GM18502 (cell line): ENCODE measurements at regions not wholly inside any gene's neighbourhood (a gene's known extent, or its start where the extent isn't known, plus 50 kb on each side); places are given as distances from the start of the nearest gene placed in this dataset.
"Not testable (repeated sequence)": the region's sequence is repeated elsewhere in the genome, so short reads cannot be mapped to it uniquely, and the experiment has no call there.

Source experiments
- ATAC-seq: cut with Tn5 transposase; IDR thresholded peaks from one replicate; pipeline ENCODE4 v1.9.1; 2021; ENCODE audit warnings: mild to moderate bottlenecking; ENCODE audit not compliant: unreplicated experiment, poor library complexity

DNA sequence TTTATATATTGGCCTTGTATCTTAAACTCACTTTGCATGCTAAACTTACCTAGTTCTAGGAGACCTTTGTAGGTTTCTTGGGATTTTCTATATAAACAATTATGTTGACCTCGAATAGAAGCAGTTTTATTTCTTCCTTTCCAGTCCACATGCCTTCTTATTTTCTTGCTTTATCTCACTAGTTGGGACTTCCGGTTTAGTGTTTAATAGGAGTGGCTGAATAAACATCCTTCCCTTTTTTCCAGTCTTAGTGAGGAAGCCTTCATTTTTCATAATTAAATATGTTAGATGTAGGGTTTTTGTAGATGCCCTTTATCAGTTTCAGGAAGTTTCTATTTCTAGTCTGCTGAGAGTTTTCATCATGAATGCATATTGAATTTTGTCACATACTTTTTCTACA is 347.3 kb upstream of the HNRNPA3 start:
- no peak for ATAC-seq

DNA sequence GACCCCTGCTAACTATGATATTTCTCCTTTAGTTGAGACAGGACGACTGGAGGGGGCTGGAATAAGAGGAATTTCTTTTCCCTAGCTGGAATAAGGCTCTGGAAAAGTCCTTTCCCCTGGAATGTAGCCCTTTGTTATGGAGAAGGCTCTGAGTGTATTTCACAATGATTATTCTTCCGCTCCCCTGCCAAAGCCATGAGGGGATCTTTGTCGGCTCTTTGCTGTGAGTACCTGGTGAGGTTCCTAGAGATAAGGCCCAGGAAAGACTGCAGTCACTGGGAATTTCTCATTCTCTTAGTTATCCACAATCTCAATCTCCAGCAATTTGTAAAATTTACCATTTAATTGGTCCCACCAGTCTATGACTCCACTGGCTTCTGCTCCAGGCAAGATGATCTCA is 340.2 kb upstream of the HNRNPA3 start:
- ATAC-seq: no peak

DNA sequence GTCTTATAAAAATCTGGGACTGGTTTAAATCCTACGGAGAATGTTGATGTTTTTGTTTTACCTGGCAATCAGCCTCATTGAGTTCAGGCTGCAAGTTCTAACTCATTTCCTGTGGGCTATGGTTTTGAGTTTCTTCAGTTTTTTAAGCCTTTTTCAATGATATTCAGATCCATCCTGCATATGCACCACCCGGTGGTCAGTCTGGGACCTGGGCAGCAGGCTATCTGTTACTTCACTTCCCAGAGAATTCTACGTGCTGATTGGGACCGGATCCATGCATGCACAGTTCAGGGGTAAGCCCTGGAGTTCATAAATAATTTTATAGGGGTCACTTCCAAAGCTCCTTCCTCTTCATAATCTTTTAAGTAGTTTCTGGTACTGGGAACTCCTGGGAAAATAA is 339.2 kb upstream of the HNRNPA3 start:
- no peak for ATAC-seq

DNA sequence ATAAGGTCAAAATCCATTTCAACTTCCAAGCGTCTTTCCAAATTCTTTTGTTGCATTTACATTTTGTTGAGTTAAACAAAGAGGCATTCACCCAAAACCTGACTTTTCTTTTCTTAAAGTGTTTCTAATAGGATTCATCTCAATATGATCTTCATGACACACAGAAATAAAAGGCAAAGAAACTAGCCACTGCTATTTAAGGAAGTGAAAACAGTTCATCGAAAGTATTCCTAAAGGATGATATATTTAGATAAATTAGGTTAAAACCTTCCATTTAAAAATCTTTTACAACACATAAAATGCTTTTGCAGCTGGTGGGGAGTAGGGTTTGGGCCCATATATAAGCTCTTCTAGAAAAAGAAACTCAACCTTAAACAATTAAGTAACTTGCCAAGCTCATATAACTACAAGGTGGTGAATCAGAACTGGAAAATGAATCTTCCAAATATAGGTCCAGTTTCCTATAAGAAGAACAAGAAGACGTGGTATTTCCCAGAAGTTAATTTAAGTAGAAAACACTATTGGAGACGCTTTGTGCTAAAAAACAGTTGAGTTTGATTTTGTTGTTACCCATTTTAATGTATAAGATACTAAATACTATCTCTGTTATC is 336.0 kb upstream of the HNRNPA3 start:
- no peak for ATAC-seq

DNA sequence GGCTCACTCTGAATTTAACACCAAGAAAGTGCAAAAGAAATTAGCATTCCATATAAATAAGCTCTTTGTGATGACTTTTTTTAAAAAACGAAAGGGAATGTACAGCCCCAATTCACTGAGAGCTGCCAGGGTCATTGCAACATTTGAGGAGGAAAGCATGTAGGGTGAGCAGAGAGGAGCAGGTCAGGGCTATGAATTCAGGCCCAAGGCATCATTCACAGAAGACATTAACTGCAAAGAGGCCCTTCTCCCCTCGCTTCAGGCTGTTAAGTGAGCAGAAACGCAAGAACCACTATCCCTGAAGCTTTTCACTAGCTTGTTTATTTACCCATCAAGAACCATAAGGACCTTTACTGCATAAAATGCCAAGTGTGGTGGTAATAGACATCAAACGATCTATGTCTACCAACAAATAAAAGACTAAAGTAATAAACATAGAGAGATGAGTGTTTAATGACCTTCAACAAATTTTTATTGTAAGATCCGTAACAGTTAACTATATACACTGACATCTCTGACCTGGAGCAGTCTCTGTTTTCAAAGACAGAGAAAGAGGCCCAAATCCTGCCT is 333.1 kb upstream of the HNRNPA3 start:
- no peak for ATAC-seq

DNA sequence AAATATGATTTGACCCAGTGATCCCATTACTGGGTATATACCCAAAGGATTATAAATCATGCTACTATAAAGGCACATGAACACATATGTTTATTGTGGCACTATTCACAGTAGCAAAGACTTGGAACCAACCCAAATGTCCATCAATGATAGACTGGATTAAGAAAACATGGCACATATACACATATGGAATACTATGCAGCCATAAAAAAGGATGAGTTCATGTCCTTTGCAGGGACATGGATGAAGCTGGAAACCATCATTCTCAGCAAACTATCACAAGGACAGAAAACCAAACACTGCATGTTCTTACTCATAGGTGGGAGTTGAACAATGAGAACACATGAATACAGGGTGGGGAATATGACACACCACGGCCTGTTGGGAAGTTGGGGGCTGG is 330.5 kb upstream of the HNRNPA3 start:
- not testable (repeated sequence) for ATAC-seq

DNA sequence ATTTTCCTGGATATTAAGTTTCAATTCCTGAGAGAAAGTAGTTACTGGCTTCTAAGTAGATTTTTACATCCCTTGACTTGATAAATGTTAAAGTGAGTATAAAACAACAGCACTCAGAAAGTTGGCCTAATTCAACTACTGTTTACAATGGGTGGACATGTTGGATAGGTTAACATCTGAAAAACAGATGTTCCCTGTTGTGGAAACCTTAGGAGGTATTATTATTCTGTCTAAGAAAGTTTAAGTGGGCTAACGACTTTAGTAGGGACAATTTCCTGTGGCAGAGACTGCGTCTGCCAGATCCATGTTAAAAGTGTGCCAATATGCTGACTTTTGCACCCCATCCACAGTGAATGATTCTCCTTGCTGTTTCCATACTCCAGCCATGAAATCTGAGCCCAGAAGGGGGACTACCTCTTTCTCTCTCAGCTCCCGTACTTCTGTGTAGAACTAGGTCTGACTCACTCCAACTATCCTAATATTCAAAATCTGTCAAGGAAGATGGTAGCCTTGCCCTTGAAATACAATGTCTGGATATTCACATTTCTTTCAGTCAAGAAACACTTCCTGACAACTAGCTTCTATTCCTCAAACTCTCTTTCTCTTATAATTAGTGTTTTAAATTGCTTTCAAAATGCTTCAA is 327.5 kb upstream of the HNRNPA3 start:
- no peak for ATAC-seq

DNA sequence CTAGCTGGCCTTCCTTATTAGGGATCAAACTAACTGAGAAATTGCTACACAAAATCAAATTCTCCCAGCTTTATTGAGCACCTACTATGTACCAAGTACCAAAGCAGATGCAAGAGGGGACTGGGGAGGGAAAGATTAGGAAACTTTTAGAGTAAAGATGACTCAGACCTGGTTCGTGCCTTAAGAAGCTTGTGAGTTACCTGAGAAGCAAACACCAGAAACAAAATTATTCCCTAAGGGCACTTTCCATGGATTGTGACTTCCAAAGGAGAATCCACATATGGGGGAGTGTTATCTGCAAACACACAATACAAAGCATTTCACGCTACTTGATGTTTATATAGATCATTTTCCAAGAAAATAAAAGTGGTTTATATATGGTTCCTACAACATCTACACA is 326.9 kb upstream of the HNRNPA3 start:
- no peak for ATAC-seq

DNA sequence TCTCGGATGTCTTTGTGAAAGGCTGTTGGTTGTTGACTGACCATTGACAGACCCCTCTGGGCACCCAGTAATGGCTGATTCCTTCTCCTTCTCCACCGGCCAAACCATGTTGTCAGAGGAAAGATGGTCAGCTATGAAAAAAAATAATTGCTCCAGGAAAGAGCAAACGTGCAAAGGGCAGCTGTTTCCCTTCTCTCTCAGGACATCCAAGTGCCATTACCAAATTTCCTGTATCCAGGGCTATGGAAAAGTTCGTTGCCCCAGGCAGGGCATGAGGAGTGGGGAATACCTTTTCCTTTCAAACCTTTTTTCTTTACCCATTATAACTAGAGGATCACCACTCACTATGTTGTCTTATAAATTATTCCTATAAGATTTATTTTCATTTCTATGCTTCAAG is 321.5 kb upstream of the HNRNPA3 start:
- no peak for ATAC-seq

DNA sequence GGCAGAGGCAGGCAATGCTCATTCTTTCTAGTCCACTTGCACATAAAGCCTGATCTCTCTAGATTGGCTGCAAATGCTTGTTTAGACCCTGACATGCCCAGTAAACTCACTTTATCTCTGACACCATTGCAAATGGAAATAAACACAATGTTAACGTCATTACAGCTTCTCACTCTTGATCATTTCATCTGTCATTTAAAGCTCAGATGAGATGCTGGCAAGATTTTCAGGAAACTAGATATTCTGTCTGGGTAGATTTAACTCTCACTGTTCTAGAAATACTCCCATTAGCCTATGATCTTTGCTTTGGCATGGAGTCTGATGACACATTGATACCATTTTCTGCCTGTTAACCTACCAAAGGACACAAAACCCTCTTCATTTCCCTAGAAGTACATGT is 320.7 kb upstream of the HNRNPA3 start:
- ATAC-seq: no peak

DNA sequence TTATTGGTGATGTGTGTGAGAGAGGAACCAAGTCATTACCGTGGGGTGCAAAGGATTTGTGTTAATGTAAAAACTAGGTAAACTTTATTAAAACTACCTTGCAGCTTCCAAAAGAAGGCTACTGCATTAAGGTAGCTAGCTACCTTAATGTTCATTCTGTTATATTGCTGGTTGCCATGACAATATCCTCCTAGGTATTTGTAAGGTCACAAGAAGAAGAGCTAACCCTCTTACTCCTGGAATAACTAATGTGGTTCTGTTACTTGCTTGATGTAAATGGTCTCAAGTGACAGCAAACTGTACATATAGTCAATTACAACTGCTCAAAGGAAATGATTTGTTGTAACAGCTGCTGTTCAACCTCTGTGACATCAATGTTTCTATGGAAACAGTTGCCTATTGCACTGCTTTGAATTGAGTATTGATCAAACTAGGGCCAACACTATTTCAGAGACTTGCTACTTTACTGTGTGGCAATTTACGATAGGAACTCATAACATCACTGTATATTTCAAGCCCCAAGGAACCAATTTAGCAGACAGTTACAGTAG is 319.8 kb upstream of the HNRNPA3 start:
- ATAC-seq: no peak

DNA sequence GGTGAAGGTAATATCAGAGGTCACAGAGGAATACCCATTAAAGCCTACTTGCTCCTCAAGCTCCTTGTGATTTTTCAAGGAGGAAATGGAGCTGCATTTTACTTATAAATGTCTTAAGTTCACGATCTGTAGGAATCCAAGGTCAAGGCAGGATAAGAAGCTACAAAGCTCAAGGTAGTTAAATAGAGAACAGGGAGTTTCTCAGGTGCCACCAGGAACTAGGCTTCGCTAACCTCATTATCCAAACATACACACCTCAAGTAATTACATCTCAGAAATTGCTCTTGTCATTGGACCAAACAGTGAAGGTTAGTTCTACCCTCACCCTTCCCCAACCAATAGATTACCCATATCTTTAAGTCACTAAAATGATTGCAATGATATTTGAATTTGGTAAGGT is 317.4 kb upstream of the HNRNPA3 start:
- no peak for ATAC-seq

DNA sequence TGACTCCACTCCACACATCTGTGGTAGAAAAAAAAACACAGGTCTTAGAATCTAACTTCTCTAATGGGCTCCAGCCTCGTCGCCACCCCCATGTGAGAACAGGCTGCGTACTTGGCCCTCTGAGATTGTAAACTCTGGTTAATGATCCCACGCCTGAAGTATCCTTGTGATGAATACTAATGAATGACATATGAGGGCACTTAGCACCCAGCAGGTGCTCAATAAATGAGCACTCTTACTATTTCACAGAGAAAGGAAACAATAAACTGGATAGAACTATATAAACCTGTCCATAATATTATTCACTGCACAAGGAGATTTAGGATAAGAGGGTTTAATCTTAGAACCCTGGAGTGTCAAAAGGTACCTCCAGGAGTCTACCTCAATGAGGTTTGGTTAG is 310.1 kb upstream of the HNRNPA3 start:
- ATAC-seq: no peak

DNA sequence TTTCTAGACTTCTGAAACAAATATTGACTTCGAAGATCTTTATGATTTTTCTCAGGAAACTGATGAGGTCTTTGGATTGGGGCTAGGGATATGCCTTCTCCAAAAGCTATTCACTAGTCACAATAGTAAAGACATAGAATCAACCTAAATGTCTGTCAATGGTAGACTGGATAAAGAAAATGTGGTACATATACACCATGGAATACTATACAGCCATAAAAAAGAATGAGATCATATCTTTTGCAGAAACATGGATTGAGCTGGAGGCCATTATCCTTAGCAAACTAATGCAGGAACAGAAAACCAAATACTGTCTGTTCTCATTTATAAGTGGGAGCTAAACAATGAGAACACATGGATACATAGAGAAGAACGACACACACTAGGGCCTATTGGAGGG is 308.5 kb upstream of the HNRNPA3 start:
- not testable (repeated sequence) for ATAC-seq

DNA sequence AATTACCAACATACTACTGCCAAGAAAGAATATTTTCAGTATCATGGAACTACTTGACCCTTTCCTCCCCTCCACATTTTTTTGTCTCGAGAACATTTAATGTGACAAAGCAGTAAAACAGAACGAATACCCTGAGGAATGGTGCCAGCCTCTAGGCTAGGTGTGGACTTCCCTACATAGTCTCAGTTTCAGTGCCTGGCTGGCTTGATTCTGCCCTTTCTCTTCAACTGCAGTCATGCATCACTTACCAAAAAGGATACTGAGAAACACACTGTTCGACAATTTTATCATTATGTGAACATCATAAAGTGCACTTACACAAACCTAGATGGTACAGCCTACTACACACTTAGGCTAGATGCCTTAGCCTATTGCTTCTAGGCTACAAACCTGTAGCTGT is 305.3 kb upstream of the HNRNPA3 start:
- ATAC-seq: no peak

DNA sequence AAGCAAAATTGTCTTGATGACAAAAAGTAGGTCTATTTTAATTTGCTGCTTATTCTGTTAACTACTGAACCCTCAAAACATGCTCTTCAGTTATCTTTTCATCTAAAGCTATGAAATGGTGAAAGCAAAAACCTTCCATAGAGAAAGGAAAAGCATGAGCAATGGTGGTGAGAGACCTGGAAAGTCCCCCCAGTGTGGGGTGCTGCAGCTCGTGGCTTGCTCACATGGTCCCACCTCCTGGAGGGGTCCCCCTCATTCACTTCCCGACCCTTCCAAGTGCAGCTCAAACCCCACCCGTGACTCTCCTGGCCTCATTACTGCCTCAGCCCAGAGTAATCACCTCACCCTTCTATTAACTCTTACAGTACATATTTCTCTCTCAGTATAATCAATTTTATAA is 301.8 kb upstream of the HNRNPA3 start:
- no peak for ATAC-seq

DNA sequence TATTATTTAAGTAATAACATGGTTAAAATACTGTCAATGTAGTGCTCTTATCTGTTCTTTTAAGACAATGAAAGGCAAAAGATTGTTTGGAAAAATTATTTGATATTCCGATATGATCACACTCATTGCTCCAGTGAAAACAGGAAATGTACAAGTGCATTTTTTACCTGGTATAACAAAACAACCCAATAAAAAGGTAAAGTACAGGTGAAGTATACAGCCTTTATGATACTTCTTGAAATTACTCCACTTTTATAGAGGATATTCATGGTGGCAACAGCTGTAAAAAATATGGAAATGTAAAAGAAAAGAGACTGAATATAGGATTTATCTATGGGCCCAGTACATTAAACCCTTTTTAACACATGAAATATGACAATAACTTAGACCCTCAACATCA is 298.6 kb upstream of the HNRNPA3 start:
- no peak for ATAC-seq

DNA sequence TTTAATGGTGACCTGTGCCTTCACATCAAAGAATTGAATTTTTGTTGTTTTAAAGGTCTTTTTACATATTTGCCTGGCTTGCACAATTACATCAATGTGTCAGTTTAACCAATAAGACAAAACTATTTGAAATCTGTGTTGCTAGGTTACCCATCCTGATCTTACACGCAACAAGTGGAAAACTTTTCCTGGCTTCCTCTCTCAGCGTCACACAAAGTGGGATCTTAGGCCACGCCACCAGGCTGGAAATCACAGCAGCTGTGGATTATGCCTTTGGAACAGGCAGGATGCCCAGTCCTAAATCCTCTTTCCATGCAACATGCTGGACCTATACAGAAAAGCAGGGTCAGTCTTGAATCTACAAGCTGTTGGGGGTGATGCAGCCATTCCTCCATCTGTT is 298.2 kb upstream of the HNRNPA3 start:
- ATAC-seq: no peak

DNA sequence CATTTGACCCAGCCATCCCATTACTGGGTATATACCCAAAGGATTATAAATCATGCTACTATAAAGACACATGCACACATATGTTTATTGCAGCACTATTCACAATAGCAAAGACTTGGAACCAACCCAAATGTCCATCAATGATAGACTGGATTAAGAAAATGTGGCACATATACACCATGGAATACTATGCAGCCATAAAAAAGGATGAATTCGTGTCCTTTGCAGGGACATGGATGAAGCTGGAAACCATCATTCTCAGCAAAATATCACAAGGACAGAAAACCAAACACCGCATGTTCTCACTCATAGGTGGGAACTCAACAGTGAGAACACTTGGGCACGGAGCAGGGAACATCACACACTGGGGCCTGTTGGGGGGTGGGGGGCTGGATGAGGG is 290.0 kb upstream of the HNRNPA3 start:
- not testable (repeated sequence) for ATAC-seq

DNA sequence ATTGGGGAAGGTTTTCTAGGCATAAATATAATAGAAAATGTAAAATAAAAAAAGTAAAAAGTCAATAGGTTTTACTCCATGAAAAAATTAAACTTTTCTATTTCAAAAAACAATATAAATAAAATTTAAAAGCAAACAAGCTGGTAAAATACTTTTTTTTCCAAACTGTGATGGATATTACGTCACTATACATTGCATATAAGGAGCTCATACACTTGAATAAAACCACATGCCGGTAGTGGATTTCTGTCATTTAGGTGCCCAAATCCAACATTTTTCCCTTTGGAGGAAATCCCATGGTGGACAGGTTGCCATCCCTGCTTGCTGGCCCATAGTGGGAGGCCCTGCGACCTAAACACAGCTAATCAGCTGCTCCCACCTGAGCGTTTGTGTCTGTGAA is 289.4 kb upstream of the HNRNPA3 start:
- ATAC-seq: no peak

DNA sequence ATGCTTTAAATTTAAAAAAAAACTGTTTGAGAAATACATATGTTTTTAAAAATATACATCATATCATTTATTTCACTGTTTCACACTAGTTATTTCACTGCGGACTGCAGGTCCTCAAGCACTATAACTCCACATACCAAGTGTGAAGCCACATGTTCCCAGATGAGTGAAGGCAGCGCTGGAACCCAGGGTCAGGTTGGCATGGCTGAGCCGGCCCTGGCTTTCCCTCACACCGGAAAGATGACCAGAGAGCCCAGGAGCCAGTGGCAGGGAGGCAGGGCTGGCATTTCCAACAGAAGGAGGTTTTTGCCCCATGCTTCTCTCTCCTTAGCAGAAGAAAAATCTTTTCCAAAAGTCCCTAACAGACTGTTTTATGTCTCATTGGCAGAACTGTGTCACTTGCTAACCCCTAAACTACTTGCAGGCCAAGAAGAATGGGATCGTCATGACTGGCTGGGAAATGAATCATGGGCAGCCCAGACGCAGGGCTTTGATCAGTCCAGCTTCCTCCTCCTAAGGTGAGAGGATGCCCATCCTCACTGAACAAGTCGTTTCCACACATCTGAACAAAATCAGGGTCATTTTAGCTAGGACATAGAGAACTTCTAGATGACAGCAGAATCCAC is 287.6 kb upstream of the HNRNPA3 start:
- no peak for ATAC-seq
